Choroid plexus epithelial cell (primary cell): ENCODE measurements at regions not wholly inside any gene's neighbourhood (a gene's known extent, or its start where the extent isn't known, plus 50 kb on each side); places are given as distances from the start of the nearest gene placed in this dataset.
A peak's percentile ranks its signal among the peaks of the same experiment; 100 is the strongest.

Experiments
- DNase-seq: peaks from one replicate; pipeline ENCODE4 v3.0.0-alpha.2; 2010; ENCODE audit warnings: low read depth
- H3K4me3 ChIP-seq: 2 replicates; pipeline ENCODE4 v1.5.1; 2011; ENCODE audit warnings: low read depth, mild to moderate bottlenecking, control low read depth, low read length, moderate library complexity
- CTCF ChIP-seq: conservative IDR thresholded peaks from 2 replicates; pipeline ENCODE4 v1.5.1; 2011; ENCODE audit warnings: low read depth, mild to moderate bottlenecking, control low read depth, inconsistent platforms, low read length, moderate library complexity

GRCh38 chr5:111851631-111852548, 94.9 kb upstream of the NREP start:
- DNase-seq, result no peak
- H3K4me3 ChIP-seq, result no peak overlapping the region
- no peak for TF ChIP-seq CTCF

GRCh38 chr5:111848476-111848875, 91.5 kb upstream of the NREP start:
- TF ChIP-seq CTCF, result no peak
- peak; percentile 42 for DNase-seq
- no peak overlapping the region for H3K4me3 ChIP-seq

- DNase-seq, result no peak
- TF ChIP-seq CTCF, result no peak
- no peak overlapping the region for H3K4me3 ChIP-seq
These were observed 90.3 kb upstream of the NREP start for GRCh38 chr5:111847052-111847925.

- DNase-seq, result no peak
- H3K4me3 ChIP-seq, result no peak overlapping the region
- TF ChIP-seq CTCF, result no peak
These were observed 83.2 kb upstream of the NREP start for GRCh38 chr5:111840036-111840674.

- no peak for TF ChIP-seq CTCF
- no peak for DNase-seq
- no peak overlapping the region for H3K4me3 ChIP-seq
These were observed 82.4 kb upstream of the NREP start for GRCh38 chr5:111839438-111839837.

DNA sequence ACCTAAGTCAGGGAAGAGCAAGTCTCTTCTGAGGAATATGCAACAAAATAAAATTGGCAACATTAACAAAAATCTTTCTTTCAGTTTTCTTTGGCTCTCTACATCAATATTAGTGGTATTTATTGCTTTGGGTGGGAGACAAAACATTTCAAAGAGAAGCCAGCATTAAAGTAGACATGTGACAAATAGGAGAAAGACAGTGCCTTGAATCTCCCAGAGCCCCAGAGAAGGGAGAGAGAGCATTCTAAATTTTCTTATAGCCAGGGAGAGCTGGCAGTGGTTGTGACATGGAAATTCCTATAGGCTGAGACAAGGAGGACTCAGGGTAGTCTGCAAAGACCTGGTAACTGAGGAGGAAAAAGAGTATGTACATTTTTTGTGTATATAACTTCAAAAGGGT, 79.4 kb upstream of the NREP start:
- TF ChIP-seq CTCF, result no peak

More for the DNA sequence above, 79.4 kb upstream of the NREP start:
- no peak overlapping the region for H3K4me3 ChIP-seq
- DNase-seq, result peak; percentile 15
